Endothelial cell of umbilical vein (primary cell): ENCODE measurements at regions not wholly inside any gene's neighbourhood (a gene's known extent, or its start where the extent isn't known, plus 50 kb on each side); places are given as distances from the start of the nearest gene placed in this dataset.

Experiments used
- BruUV-seq: library from RNA; stranded (reverse); fragments of 400-500 nt; replicated peaks from 2 replicates; lab custom pipeline; 2021; lab: Mats Ljungman, UMichigan
- CTCF ChIA-PET: fragments of 300-600, 350-600 bp; sonication (Branson Sonifier 250); formaldehyde crosslinking; loops from one replicate; lab custom pipeline; 2021; ENCODE audit warnings: antibody characterized with exemption, inconsistent platforms; lab: Charles Lee
- POLR2A ChIA-PET: fragments of 300-600, 350-600 bp; sonication (Branson Sonifier 250); formaldehyde crosslinking; loops from one replicate; lab custom pipeline; 2021; ENCODE audit warnings: antibody characterized with exemption, inconsistent platforms; lab: Charles Lee
- DNase-seq: peaks from one replicate; pipeline ENCODE4 v3.0.0-alpha.2; 2011; ENCODE audit warnings: low read depth, low spot score
- FAIRE-seq: peaks from 2 replicates; lab custom pipeline; 2011; peaks lifted over from hg19 to GRCh38; lab: Jason Lieb, UNC
- H2AFZ ChIP-seq: 2 replicates; pipeline ENCODE4 v1.6.0; 2012; ENCODE audit warnings: low read depth, low read length, control low read depth, inconsistent platforms
- H3K27ac ChIP-seq: 2 replicates; pipeline ENCODE4 v1.5.1; 2011; ENCODE audit warnings: low read depth, mild to moderate bottlenecking, control low read depth, low read length, moderate library complexity; ENCODE audit not compliant: insufficient read depth
- H3K27me3 ChIP-seq, 2 experiments: 2 replicates each; pipeline versions ENCODE4 v1.6.0 to v1.6.1; 2011; ENCODE audit warnings: low read length in 2 of 2, mixed read lengths in 1 of 2; ENCODE audit not compliant: control insufficient read depth in 2 of 2, insufficient read depth in 2 of 2
- H3K36me3 ChIP-seq, 2 experiments: 2 replicates in 1 of 2; 3 replicates in 1 of 2; pipeline ENCODE4 v1.5.1; 2011; ENCODE audit warnings: low read length in 2 of 2, mild to moderate bottlenecking in 1 of 2, moderate library complexity in 1 of 2; ENCODE audit not compliant: control insufficient read depth in 2 of 2, insufficient read depth in 2 of 2; ENCODE audit errors: extremely low read depth in 1 of 2
- H3K4me1 ChIP-seq: 3 replicates; pipeline ENCODE4 v1.5.1; 2011; ENCODE audit warnings: mild to moderate bottlenecking, low read length; ENCODE audit not compliant: control insufficient read depth, insufficient read depth; ENCODE audit errors: extremely low read depth
- H3K4me2 ChIP-seq: 2 replicates; pipeline ENCODE4 v1.6.1; 2011; ENCODE audit warnings: low read length, control low read depth, mixed read lengths; ENCODE audit not compliant: insufficient read depth
- H3K4me3 ChIP-seq, 3 experiments: fragments of 200-600 bp in 1 of 3; sonication (generic), shearing (Covaris generic) in 1 of 3; replicated peaks in 1 of 3; 2 replicates each; pipeline ENCODE4 v1.5.1; 2011 to 2016; ENCODE audit warnings: control low read depth in 3 of 3, low read length in 3 of 3, mild to moderate bottlenecking in 2 of 3, inconsistent platforms in 1 of 3, low read depth in 1 of 3, moderate library complexity in 1 of 3; ENCODE audit not compliant: insufficient read depth in 1 of 3
- H3K79me2 ChIP-seq: 2 replicates; pipeline ENCODE4 v1.6.0; 2012; ENCODE audit warnings: low read length, inconsistent platforms; ENCODE audit not compliant: control insufficient read depth, insufficient read depth
- H3K9ac ChIP-seq: replicated peaks from 2 replicates; pipeline ENCODE3; 2011; ENCODE audit warnings: low read length, control low read depth; ENCODE audit not compliant: insufficient read depth; ENCODE audit errors: extremely low read depth
- H3K9me1 ChIP-seq: replicated peaks from 3 replicates; pipeline ENCODE4 v1.6.0; 2011; ENCODE audit warnings: mild to moderate bottlenecking, low read length; ENCODE audit not compliant: control insufficient read depth, insufficient read depth; ENCODE audit errors: extremely low read depth
- H3K9me3 ChIP-seq: replicated peaks from 2 replicates; pipeline ENCODE4 v1.5.1; 2012; ENCODE audit warnings: low read length, inconsistent platforms; ENCODE audit not compliant: control insufficient read depth, insufficient read depth
- H4K20me1 ChIP-seq: replicated peaks from 2 replicates; pipeline ENCODE3; 2011; ENCODE audit warnings: mild to moderate bottlenecking, low read length; ENCODE audit not compliant: control insufficient read depth, insufficient read depth; ENCODE audit errors: extremely low read depth
- CTCF ChIP-seq, 2 donors: IDR thresholded peaks; 1 replicate in 1 of 2; 2 replicates in 1 of 2; pipeline ENCODE4 v1.5.1; 2011; ENCODE audit warnings: low read length in 2 of 2, mild to moderate bottlenecking in 2 of 2, moderate library complexity in 2 of 2, control low read depth in 1 of 2, inconsistent platforms in 1 of 2, low read depth in 1 of 2; ENCODE audit not compliant: insufficient read depth in 1 of 2; ENCODE audit errors: extremely low read depth in 1 of 2
- EZH2 ChIP-seq: IDR thresholded peaks from 2 replicates; pipeline ENCODE4 v1.6.1; 2012; ENCODE audit warnings: borderline replicate concordance, low read depth, mild to moderate bottlenecking, moderate library complexity, low read length, inconsistent platforms; ENCODE audit not compliant: severe bottlenecking
- FOS ChIP-seq: IDR thresholded peaks from 2 replicates; pipeline ENCODE4 v1.6.1; 2011; ENCODE audit warnings: mild to moderate bottlenecking, low read length, moderate library complexity, borderline replicate concordance; ENCODE audit not compliant: insufficient read depth
- GATA2 ChIP-seq: IDR thresholded peaks from 2 replicates; pipeline ENCODE4 v1.7.0; 2011; ENCODE audit warnings: low read depth, mild to moderate bottlenecking, moderate library complexity, mixed read lengths, low read length; ENCODE audit not compliant: insufficient read length, insufficient read depth
- JUN ChIP-seq: IDR thresholded peaks from 2 replicates; pipeline ENCODE4 v1.6.1; 2011; ENCODE audit warnings: borderline replicate concordance, low read depth; ENCODE audit not compliant: insufficient read length, insufficient read depth
- MAX ChIP-seq: IDR thresholded peaks from 2 replicates; pipeline ENCODE4 v1.6.1; 2011; ENCODE audit not compliant: insufficient read depth, insufficient read length
- MYC ChIP-seq: IDR thresholded peaks from one replicate; pipeline ENCODE4 v1.6.1; 2011; ENCODE audit warnings: mild to moderate bottlenecking, low read depth, low read length
- POLR2A ChIP-seq: IDR thresholded peaks from 2 replicates; pipeline ENCODE4 v1.6.1; 2012; ENCODE audit warnings: low read depth, mild to moderate bottlenecking, control low read depth, low read length
- POLR2AphosphoS5 ChIP-seq: IDR thresholded peaks from 2 replicates; pipeline ENCODE4 v1.6.1; 2012; ENCODE audit warnings: low read depth, mild to moderate bottlenecking, control low read depth, low read length, moderate library complexity; ENCODE audit not compliant: insufficient read depth
- dilution Hi-C: fragments of 300-500 bp; cut with MboI; formaldehyde crosslinking; loops from one replicate; pipeline ENCODE4 v1.15.0; 2019; ENCODE audit warnings: low sequenced_read_pairs; ENCODE audit not compliant: extremely low pct_ligation_motif_present
- intact Hi-C: fragments of 100-400 bp; cut with micrococcal nuclease; formaldehyde crosslinking; loops from one replicate; pipeline ENCODE4 v1.10.0; 2022

- no peak for TF ChIP-seq GATA2
- TF ChIP-seq MYC, result no peak
- TF ChIP-seq POLR2A, result no peak
- TF ChIP-seq JUN, result no peak
- TF ChIP-seq POLR2AphosphoS5, result no peak
- TF ChIP-seq FOS, result no peak
- no peak for TF ChIP-seq CTCF (IDR thresholded peaks at IDR 0.05; ENCODE audit: extremely low read depth in 1 of 2, insufficient read depth in 1 of 2, low read depth in 1 of 2, low read length in 2 of 2)
- no peak for TF ChIP-seq EZH2
- TF ChIP-seq MAX, result no peak
- Histone ChIP-seq H3K9me1 (no peaks in the 10 kb centered on the region), H3K79me2 (no peaks in the 10 kb centered on the region), H3K27ac (no peak overlapping the region), H3K9me3 (no peaks in the 10 kb centered on the region), H3K27me3 (no peaks in the 10 kb centered on the region), H3K4me2 (no peak overlapping the region), H3K9ac (no peak overlapping the region), H3K4me1 (no peaks in the 10 kb centered on the region), H4K20me1 (no peaks in the 10 kb centered on the region), H3K4me3 (no peak overlapping the region), H2AFZ (no peak overlapping the region), H3K36me3 (no peaks in the 10 kb centered on the region)
- FAIRE-seq (no peak), DNase-seq (no peak)
- BruUV-seq, result no TSS peak
- ChIA-PET POLR2A (no interaction called here), CTCF (no interaction called here)
- intact Hi-C loops (no loop called here), dilution Hi-C loops (no loop called here)
These were observed 123.5 kb upstream of the CTAGE1 start for GRCh38 chr18:22541232-22541631.
